HG03064 (cell line): ENCODE measurements at regions not wholly inside any gene's neighbourhood (a gene's known extent, or its start where the extent isn't known, plus 50 kb on each side); places are given as distances from the start of the nearest gene placed in this dataset.

Experiments used
- ATAC-seq: cut with Tn5 transposase; IDR thresholded peaks from one replicate; pipeline ENCODE4 v1.9.1; 2021; ENCODE audit warnings: low read depth; ENCODE audit not compliant: unreplicated experiment

- ATAC-seq: no peak
Measured at GRCh38 chr6:40654828-40655227, 67.7 kb upstream of the LRFN2 start.

DNA sequence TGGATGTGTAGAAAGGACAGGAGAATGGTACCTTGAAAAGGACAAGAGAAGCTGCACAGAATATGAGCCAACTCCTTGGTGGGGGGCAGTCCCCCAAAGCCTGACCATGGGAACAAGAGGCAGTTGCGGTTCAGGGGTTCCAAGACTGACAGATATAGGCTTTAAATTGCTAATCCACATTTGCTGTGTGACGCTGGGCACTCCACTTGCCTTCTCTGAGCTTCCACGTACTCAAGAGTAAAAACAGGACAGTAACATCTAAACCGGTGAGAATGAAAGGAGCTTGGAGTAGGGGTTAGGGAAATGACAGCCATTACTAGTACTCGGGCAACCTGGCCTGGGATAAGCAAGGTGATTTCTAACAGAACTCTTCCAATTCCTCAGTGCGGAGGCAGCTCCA lies 57.9 kb upstream of the LRFN2 start:
- ATAC-seq: no peak

DNA sequence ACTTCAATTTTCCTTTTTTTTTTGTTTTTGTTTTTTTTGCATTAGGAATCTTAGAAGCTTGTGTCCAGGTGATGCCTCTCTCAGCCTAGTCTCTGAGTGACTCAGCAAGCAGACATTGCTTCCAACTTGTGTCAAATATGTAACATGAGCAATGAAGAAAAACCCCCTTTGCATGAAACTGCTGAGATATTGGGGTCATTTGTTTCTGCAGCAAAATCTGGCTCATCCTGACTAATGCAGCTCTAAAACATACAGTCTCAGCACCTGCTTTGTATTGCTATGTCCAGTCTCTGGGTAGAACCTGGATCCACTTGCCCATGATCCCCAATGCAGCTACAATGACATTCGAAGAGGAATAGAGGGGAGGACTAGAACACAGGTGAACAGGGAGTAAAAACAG lies 55.7 kb upstream of the LRFN2 start:
- no peak for ATAC-seq

GRCh38 chr6:40642190-40642589 lies 55.0 kb upstream of the LRFN2 start:
- ATAC-seq: no peak

- no peak for ATAC-seq
Measured at GRCh38 chr6:40640599-40641227, 53.5 kb upstream of the LRFN2 start.
